Coronary artery (tissue), 2 donors: ENCODE measurements at regions not wholly inside any gene's neighbourhood (a gene's known extent, or its start where the extent isn't known, plus 50 kb on each side); places are given as distances from the start of the nearest gene placed in this dataset.

Source experiments
- DNase-seq: peaks from one replicate; pipeline ENCODE4 v3.0.0-alpha.2; 2017; ENCODE audit warnings: low spot score
- H3K27ac ChIP-seq, 2 donors: fragments of 200-600 bp; sonication (generic); one replicate each; pipeline ENCODE4 v1.5.1; 2016 to 2019
- H3K4me3 ChIP-seq: fragments of 200-600 bp; sonication (generic); 2 replicates; pipeline ENCODE4 v1.5.1; 2016; ENCODE audit warnings: mild to moderate bottlenecking, moderate library complexity
- CTCF ChIP-seq: fragments of 200-600 bp; sonication (generic); IDR thresholded peaks from one replicate; pipeline ENCODE4 v1.5.1; 2019; ENCODE audit warnings: antibody characterized with exemption

- TF ChIP-seq CTCF, result no peak
- DNase-seq, result no peak
- Histone ChIP-seq H3K4me3 (no peak overlapping the region), H3K27ac (no peak overlapping the region)
Observed at GRCh38 chr1:165129568-165130164, 226.8 kb downstream of the LMX1A start.

GRCh38 chr1:165124772-165125171 is 231.7 kb downstream of the LMX1A start:
- no peak overlapping the region for H3K27ac ChIP-seq
- no peak for TF ChIP-seq CTCF
- no peak for DNase-seq
- H3K4me3 ChIP-seq, result no peak overlapping the region

- no peak for DNase-seq
- Histone ChIP-seq H3K27ac (no peak overlapping the region), H3K4me3 (no peak overlapping the region)
- TF ChIP-seq CTCF, result no peak
Observed at GRCh38 chr1:165119086-165119485, 237.4 kb downstream of the LMX1A start.

GRCh38 chr1:165117482-165117881 is 239.0 kb downstream of the LMX1A start:
- H3K4me3 ChIP-seq, result no peak overlapping the region
- no peak for TF ChIP-seq CTCF
- DNase-seq, result no peak
- no peak overlapping the region for H3K27ac ChIP-seq

DNA sequence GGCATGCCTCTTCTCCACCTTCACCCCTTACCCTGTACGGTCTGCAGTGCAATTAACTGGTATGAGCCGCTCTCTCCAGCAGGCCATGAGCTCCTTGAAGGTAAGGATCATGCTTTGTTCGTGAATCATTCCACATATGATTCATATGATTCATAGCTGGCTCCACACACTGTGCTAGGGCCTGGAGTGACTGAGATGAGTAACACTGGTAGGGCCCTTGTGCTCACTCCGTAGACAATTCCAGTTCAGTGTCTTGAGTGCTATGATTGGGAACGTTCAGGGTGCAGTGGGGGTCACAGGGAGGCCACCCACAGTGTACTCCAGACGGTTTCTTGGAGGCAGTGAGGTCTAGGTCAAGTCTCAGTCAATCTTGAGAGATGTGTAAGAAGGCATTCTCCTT is 239.8 kb downstream of the LMX1A start:
- Histone ChIP-seq H3K4me3 (no peak overlapping the region), H3K27ac (no peak overlapping the region)
- DNase-seq, result no peak
- TF ChIP-seq CTCF, result no peak

DNA sequence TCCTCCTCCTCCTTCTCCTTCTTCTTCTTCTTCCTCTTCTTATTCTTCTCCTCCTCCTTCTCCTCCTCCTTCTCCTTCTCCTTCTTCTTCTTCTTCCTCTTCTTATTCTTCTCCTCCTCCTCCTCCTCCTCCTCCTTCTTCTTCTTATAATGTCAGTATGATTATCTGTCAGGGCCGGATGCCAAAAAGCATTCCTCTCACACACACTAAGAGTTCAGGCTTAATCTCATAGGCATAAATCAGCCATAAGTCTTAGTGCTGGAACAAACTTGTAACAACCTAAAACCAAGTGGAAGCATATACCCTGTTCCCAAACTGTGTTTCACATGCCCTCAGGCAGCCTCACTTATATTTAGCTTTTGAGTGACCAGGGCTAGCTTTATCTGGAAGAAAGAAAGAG is 240.3 kb downstream of the LMX1A start:
- TF ChIP-seq CTCF, result no peak
- DNase-seq, result no peak
- H3K4me3 ChIP-seq, result no peak overlapping the region
- no peak overlapping the region for H3K27ac ChIP-seq

DNA sequence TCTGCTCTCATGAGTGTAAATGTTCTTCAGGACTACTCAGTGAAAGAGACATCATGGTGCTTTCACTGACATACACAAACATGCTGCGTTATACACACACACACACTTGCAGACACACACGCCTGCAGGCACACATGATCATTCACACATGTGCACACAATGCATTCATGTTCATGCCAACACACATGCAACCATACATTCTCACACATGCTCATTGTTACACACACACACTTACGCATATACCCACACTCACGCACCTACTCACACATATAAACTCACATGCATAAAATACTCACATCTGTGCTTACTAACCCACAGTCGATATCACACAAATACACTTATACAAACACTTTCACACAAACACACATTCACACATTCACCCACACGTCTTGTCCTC is 241.6 kb downstream of the LMX1A start:
- no peak for TF ChIP-seq CTCF
- H3K4me3 ChIP-seq, result no peak overlapping the region
- H3K27ac ChIP-seq, result no peak overlapping the region
- no peak for DNase-seq
